Keratinocyte (primary cell): ENCODE measurements at regions not wholly inside any gene's neighbourhood (a gene's known extent, or its start where the extent isn't known, plus 50 kb on each side); places are given as distances from the start of the nearest gene placed in this dataset.

Source experiments
- CTCF ChIP-seq, 3 experiments: IDR thresholded peaks in 1 of 3; conservative IDR thresholded peaks in 1 of 3; optimal IDR thresholded peaks in 1 of 3; 2 replicates in 2 of 3; 3 replicates in 1 of 3; pipeline versions ENCODE3 to v1.5.1; 2011; ENCODE audit warnings: low read length in 3 of 3, mild to moderate bottlenecking in 3 of 3, moderate library complexity in 2 of 3, control low read depth in 1 of 3, inconsistent platforms in 1 of 3; ENCODE audit not compliant: insufficient read depth in 2 of 3; ENCODE audit errors: extremely low read depth in 1 of 3
- EZH2 ChIP-seq: IDR thresholded peaks from one replicate; pipeline ENCODE4 v1.6.1; 2012; ENCODE audit warnings: inconsistent platforms, mild to moderate bottlenecking, low read length, moderate library complexity

GRCh38 chr22:47394504-47395440, 632.3 kb downstream of the TBC1D22A start:
- TF ChIP-seq CTCF (optimal IDR thresholded peaks at IDR 0.05 in 1 of 3, IDR thresholded peaks at IDR 0.05 in 1 of 3, conservative IDR thresholded peaks at IDR 0.05 in 1 of 3; ENCODE audit: extremely low read depth in 1 of 3, insufficient read depth in 2 of 3, low read length in 3 of 3) (no peak), EZH2 (no peak)
